OCI-LY7 (cell line): ENCODE measurements at regions not wholly inside any gene's neighbourhood (a gene's known extent, or its start where the extent isn't known, plus 50 kb on each side); places are given as distances from the start of the nearest gene placed in this dataset.

ENCODE experiments used
- BruUV-seq: library from RNA; stranded (reverse); fragments of 400-500 nt; replicated peaks from 2 replicates; lab custom pipeline; 2021; lab: Mats Ljungman, UMichigan
- CTCF ChIA-PET: fragments of 300-600 bp; sonication (Branson Sonifier 250); formaldehyde crosslinking; loops from one replicate; lab custom pipeline; 2022; ENCODE audit warnings: antibody characterized with exemption; ENCODE audit not compliant: unreplicated experiment; lab: Charles Lee
- POLR2A ChIA-PET: fragments of 300-600 bp; sonication (Branson Sonifier 250); formaldehyde crosslinking; loops from one replicate; lab custom pipeline; 2022; ENCODE audit warnings: antibody characterized with exemption; lab: Charles Lee
- DNase-seq: peaks from one replicate; pipeline ENCODE4 v3.0.0-alpha.2; 2015; ENCODE audit warnings: low spot score
- H2AFZ ChIP-seq: fragments of 200-600 bp; sonication (generic), shearing (Covaris generic); 2 replicates; pipeline ENCODE4 v1.6.1; 2014; ENCODE audit warnings: mild to moderate bottlenecking, antibody characterized with exemption, low read length, moderate library complexity
- H3K27ac ChIP-seq: fragments of 200-600 bp; sonication (generic); 2 replicates; pipeline ENCODE4 v1.5.1; 2014; ENCODE audit warnings: mixed run types, low read depth, mild to moderate bottlenecking, moderate library complexity, low read length, inconsistent platforms; ENCODE audit not compliant: poor library complexity, severe bottlenecking
- H3K36me3 ChIP-seq: fragments of 200-600 bp; sonication (generic); 2 replicates; pipeline ENCODE4 v1.6.1; 2014; ENCODE audit warnings: mild to moderate bottlenecking, antibody characterized with exemption, low read length, moderate library complexity, mixed read lengths; ENCODE audit not compliant: insufficient read depth
- H3K4me1 ChIP-seq: fragments of 200-600 bp; sonication (generic); 2 replicates; pipeline ENCODE4 v1.5.1; 2014; ENCODE audit warnings: mild to moderate bottlenecking, low read length; ENCODE audit not compliant: insufficient read depth, poor library complexity, severe bottlenecking
- H3K4me2 ChIP-seq: fragments of 200-600 bp; sonication (generic); 2 replicates; pipeline ENCODE4 v1.6.1; 2014; ENCODE audit warnings: mild to moderate bottlenecking, low read length
- H3K4me3 ChIP-seq: fragments of 200-600 bp; sonication (generic); 2 replicates; pipeline ENCODE4 v1.5.1; 2014; ENCODE audit warnings: mild to moderate bottlenecking, low read depth, low read length; ENCODE audit not compliant: poor library complexity, severe bottlenecking
- H3K79me2 ChIP-seq: fragments of 200-600 bp; sonication (generic); 2 replicates; pipeline ENCODE4 v1.6.1; 2016; ENCODE audit warnings: low read depth, mild to moderate bottlenecking, low read length, moderate library complexity, mixed read lengths; ENCODE audit not compliant: insufficient read depth
- H3K9me2 ChIP-seq: fragments of 200-600 bp; sonication (generic); 2 replicates; pipeline ENCODE4 v1.6.1; 2016; ENCODE audit warnings: mild to moderate bottlenecking, low read length, mixed read lengths; ENCODE audit not compliant: insufficient read depth
- H3K9me3 ChIP-seq: fragments of 200-600 bp; sonication (generic); 2 replicates; pipeline ENCODE4 v1.6.1; 2014; ENCODE audit warnings: mild to moderate bottlenecking, mixed run types, low read length, mixed read lengths
- H4K20me1 ChIP-seq: fragments of 200-600 bp; sonication (generic); 2 replicates; pipeline ENCODE4 v1.6.1; 2014; ENCODE audit warnings: mild to moderate bottlenecking, antibody characterized with exemption, low read length, moderate library complexity, mixed read lengths; ENCODE audit not compliant: insufficient read depth
- EZH2phosphoT487 ChIP-seq: fragments of 200-600 bp; sonication (generic); IDR thresholded peaks from 2 replicates; pipeline ENCODE4 v1.6.1; 2018; ENCODE audit warnings: low read depth, borderline replicate concordance, mild to moderate bottlenecking, mixed run types, antibody characterized with exemption, low read length, moderate library complexity, mixed read lengths
- intact Hi-C: fragments of 100-400 bp; cut with micrococcal nuclease; formaldehyde crosslinking; loops from one replicate; pipeline ENCODE4 v1.10.0; 2022; ENCODE audit not compliant: unreplicated experiment
- TF ChIP-seq, protein P1 (sequence below): fragments of 200-600 bp; sonication (generic); conservative IDR thresholded peaks from 2 replicates; pipeline ENCODE4 v1.5.1; 2014; ENCODE audit warnings: mild to moderate bottlenecking, antibody characterized with exemption, low read length, moderate library complexity, mixed read lengths

- H3K9me3 ChIP-seq = no peaks in the 10 kb centered on the region
- no peaks in the 10 kb centered on the region for H4K20me1 ChIP-seq
- BruUV-seq = no TSS peak
- DNase-seq = no peak
- ChIA-PET CTCF (no interaction called here), POLR2A (no interaction called here)
- H3K4me2 ChIP-seq = no peak overlapping the region
- H3K4me3 ChIP-seq = no peak overlapping the region
- no peak for TF ChIP-seq EZH2phosphoT487
- TF ChIP-seq, protein P1, sequence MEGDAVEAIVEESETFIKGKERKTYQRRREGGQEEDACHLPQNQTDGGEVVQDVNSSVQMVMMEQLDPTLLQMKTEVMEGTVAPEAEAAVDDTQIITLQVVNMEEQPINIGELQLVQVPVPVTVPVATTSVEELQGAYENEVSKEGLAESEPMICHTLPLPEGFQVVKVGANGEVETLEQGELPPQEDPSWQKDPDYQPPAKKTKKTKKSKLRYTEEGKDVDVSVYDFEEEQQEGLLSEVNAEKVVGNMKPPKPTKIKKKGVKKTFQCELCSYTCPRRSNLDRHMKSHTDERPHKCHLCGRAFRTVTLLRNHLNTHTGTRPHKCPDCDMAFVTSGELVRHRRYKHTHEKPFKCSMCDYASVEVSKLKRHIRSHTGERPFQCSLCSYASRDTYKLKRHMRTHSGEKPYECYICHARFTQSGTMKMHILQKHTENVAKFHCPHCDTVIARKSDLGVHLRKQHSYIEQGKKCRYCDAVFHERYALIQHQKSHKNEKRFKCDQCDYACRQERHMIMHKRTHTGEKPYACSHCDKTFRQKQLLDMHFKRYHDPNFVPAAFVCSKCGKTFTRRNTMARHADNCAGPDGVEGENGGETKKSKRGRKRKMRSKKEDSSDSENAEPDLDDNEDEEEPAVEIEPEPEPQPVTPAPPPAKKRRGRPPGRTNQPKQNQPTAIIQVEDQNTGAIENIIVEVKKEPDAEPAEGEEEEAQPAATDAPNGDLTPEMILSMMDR = no peak
- intact Hi-C loops = no loop called here
- H3K4me1 ChIP-seq = no peaks in the 10 kb centered on the region
- no peaks in the 10 kb centered on the region for H3K36me3 ChIP-seq
- H3K79me2 ChIP-seq = no peaks in the 10 kb centered on the region
- H2AFZ ChIP-seq = no peak overlapping the region
- H3K9me2 ChIP-seq = no peaks in the 10 kb centered on the region
- no peak overlapping the region for H3K27ac ChIP-seq
Observed at GRCh38 chr4:174154215-174154854, 129.1 kb downstream of the FBXO8 start.

GRCh38 chr4:174152717-174153466, 130.6 kb downstream of the FBXO8 start:
- Histone ChIP-seq H3K4me2 (no peak overlapping the region), H2AFZ (no peak overlapping the region), H4K20me1 (no peaks in the 10 kb centered on the region), H3K36me3 (no peaks in the 10 kb centered on the region), H3K9me3 (no peaks in the 10 kb centered on the region), H3K4me3 (no peak overlapping the region), H3K27ac (no peak overlapping the region), H3K79me2 (no peaks in the 10 kb centered on the region), H3K4me1 (no peaks in the 10 kb centered on the region), H3K9me2 (no peaks in the 10 kb centered on the region)
- intact Hi-C loops = no loop called here
- ChIA-PET POLR2A (interaction anchor here (1.3 kb wide), 1 partner anchor 14 kb away, joined by 4 read pairs; no protein-coding TSS in a partner anchor), CTCF (no interaction called here)
- TF ChIP-seq, protein P1 = no peak
- no peak for TF ChIP-seq EZH2phosphoT487
- no TSS peak for BruUV-seq
- no peak for DNase-seq

GRCh38 chr4:174147863-174148262, 135.6 kb downstream of the FBXO8 start:
- ChIA-PET CTCF (no interaction called here), POLR2A (interaction anchor here (1.1 to 1.3 kb wide), 2 partner anchors 10 to 346 kb away, joined by 3 read pairs; no protein-coding TSS in a partner anchor)
- no peaks in the 10 kb centered on the region for H3K79me2 ChIP-seq

More at GRCh38 chr4:174147863-174148262, 135.6 kb downstream of the FBXO8 start:
- H4K20me1 ChIP-seq = no peaks in the 10 kb centered on the region
- no peaks in the 10 kb centered on the region for H3K9me3 ChIP-seq
- no peak overlapping the region for H2AFZ ChIP-seq
- H3K4me3 ChIP-seq = no peak overlapping the region
- H3K27ac ChIP-seq = no peak overlapping the region
- H3K9me2 ChIP-seq = no peaks in the 10 kb centered on the region
- no peak for TF ChIP-seq EZH2phosphoT487
- TF ChIP-seq, protein P1 = no peak
- no peak for DNase-seq
- no TSS peak for BruUV-seq
- no peak overlapping the region for H3K4me2 ChIP-seq
- no peaks in the 10 kb centered on the region for H3K4me1 ChIP-seq
- intact Hi-C loops = no loop called here
- no peaks in the 10 kb centered on the region for H3K36me3 ChIP-seq
